ENCODE measurements at regions not wholly inside any gene's neighbourhood (a gene's known extent, or its start where the extent isn't known, plus 50 kb on each side); places are given as distances from the start of the nearest gene placed in this dataset.

DNA sequence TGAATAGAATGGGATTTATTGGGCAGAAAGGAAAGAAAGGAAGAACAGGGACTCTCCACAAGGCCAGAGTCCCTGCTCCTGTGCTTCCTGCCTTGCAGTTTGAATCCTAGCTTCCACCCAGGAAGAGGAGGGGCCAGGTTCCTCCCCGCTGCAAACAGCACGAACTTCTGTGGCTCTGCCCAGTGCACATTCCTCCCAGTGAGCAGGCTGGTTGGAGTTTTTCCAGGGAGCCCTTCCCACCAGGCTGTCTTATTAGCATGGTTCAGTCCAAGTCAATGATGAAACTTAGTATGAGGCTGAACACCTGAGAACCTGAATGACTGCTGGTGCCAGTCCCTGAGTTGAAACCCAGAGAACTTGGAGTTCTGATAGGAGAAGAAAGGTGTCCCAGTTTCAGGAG is 247.2 kb downstream of the DUSP10 start:
- TF ChIP-seq, protein P1, sequence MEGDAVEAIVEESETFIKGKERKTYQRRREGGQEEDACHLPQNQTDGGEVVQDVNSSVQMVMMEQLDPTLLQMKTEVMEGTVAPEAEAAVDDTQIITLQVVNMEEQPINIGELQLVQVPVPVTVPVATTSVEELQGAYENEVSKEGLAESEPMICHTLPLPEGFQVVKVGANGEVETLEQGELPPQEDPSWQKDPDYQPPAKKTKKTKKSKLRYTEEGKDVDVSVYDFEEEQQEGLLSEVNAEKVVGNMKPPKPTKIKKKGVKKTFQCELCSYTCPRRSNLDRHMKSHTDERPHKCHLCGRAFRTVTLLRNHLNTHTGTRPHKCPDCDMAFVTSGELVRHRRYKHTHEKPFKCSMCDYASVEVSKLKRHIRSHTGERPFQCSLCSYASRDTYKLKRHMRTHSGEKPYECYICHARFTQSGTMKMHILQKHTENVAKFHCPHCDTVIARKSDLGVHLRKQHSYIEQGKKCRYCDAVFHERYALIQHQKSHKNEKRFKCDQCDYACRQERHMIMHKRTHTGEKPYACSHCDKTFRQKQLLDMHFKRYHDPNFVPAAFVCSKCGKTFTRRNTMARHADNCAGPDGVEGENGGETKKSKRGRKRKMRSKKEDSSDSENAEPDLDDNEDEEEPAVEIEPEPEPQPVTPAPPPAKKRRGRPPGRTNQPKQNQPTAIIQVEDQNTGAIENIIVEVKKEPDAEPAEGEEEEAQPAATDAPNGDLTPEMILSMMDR (IDR thresholded peaks at IDR 0.05), result no peak
- TF ChIP-seq POLR2A (IDR thresholded peaks at IDR 0.05), result no peak

Data from testis (tissue), 2 donors.